Pons (tissue), 1 donor: ENCODE measurements at regions not wholly inside any gene's neighbourhood (a gene's known extent, or its start where the extent isn't known, plus 50 kb on each side); places are given as distances from the start of the nearest gene placed in this dataset.

Experiments
- DNase-seq: peaks from one replicate; pipeline ENCODE4 v3.0.0-alpha.2; 2016; ENCODE audit warnings: low spot score

- no peak for DNase-seq
Observed at GRCh38 chr1:228975238-228975907, 240.1 kb downstream of the RHOU start.

- no peak for DNase-seq
Observed at GRCh38 chr1:228976316-228976715, 241.0 kb downstream of the RHOU start.

- DNase-seq, result no peak
Observed at GRCh38 chr1:228977307-228977706, 242.0 kb downstream of the RHOU start.

- DNase-seq, result no peak
Observed at GRCh38 chr1:228977741-228978140, 242.5 kb downstream of the RHOU start.

- peak; percentile 38 for DNase-seq
Observed at GRCh38 chr1:228978484-228979324, 243.4 kb downstream of the RHOU start.

GRCh38 chr1:228979325-228979699 lies 244.0 kb downstream of the RHOU start:
- no peak for DNase-seq

- DNase-seq, result no peak
Observed at GRCh38 chr1:228979774-228980173, 244.5 kb downstream of the RHOU start.

- no peak for DNase-seq
Observed at GRCh38 chr1:228980232-228980937, 245.1 kb downstream of the RHOU start.

GRCh38 chr1:228982637-228983036 lies 247.4 kb downstream of the RHOU start:
- no peak for DNase-seq

GRCh38 chr1:228983231-228983660 lies 248.0 kb downstream of the RHOU start:
- DNase-seq, result no peak

- no peak for DNase-seq
Observed at GRCh38 chr1:228983661-228984060, 248.4 kb downstream of the RHOU start.

GRCh38 chr1:228984107-228984506 lies 248.8 kb downstream of the RHOU start:
- DNase-seq, result no peak

- DNase-seq, result no peak
Observed at GRCh38 chr1:228984646-228985631, 249.7 kb downstream of the RHOU start.

- no peak for DNase-seq
Observed at GRCh38 chr1:228985661-228986060, 250.4 kb downstream of the RHOU start.

GRCh38 chr1:228986093-228986904 lies 251.0 kb downstream of the RHOU start:
- peak; percentile 74 for DNase-seq

GRCh38 chr1:228987286-228987685 lies 252.0 kb downstream of the RHOU start:
- no peak for DNase-seq

- DNase-seq, result no peak
Observed at GRCh38 chr1:228987736-228988506, 252.6 kb downstream of the RHOU start.

- no peak for DNase-seq
Observed at GRCh38 chr1:228988664-228989063, 253.4 kb downstream of the RHOU start.

GRCh38 chr1:228989176-228989575 lies 253.9 kb downstream of the RHOU start:
- no peak for DNase-seq

GRCh38 chr1:228989676-228989991 lies 254.4 kb downstream of the RHOU start:
- no peak for DNase-seq
